Trophoblast cell (in vitro differentiated cells and primary cell): ENCODE measurements at regions not wholly inside any gene's neighbourhood (a gene's known extent, or its start where the extent isn't known, plus 50 kb on each side); places are given as distances from the start of the nearest gene placed in this dataset.
A peak's percentile ranks its signal among the peaks of the same experiment; 100 is the strongest.

Source experiments
- DNase-seq, 2 donors: peaks; one replicate each; pipeline ENCODE4 v3.0.0-alpha.2; 2016
- H2AFZ ChIP-seq: 2 replicates; pipeline ENCODE4 v1.6.1; 2013; ENCODE audit warnings: low read length, moderate library complexity, mild to moderate bottlenecking; ENCODE audit not compliant: insufficient read depth, poor library complexity
- H2AK5ac ChIP-seq: 2 replicates; pipeline ENCODE4 v1.6.1; 2013; ENCODE audit warnings: mild to moderate bottlenecking, low read length
- H2BK120ac ChIP-seq: 2 replicates; pipeline ENCODE4 v1.6.1; 2013; ENCODE audit warnings: low read length, mild to moderate bottlenecking, moderate library complexity; ENCODE audit not compliant: insufficient read depth, poor library complexity
- H2BK12ac ChIP-seq: 2 replicates; pipeline ENCODE4 v1.6.1; 2013; ENCODE audit warnings: mild to moderate bottlenecking, low read length, moderate library complexity
- H2BK5ac ChIP-seq: 2 replicates; pipeline ENCODE4 v1.6.1; 2013; ENCODE audit warnings: low read length, low read depth, moderate library complexity, mild to moderate bottlenecking; ENCODE audit not compliant: poor library complexity
- H3K14ac ChIP-seq: 2 replicates; pipeline ENCODE4 v1.6.1; 2013; ENCODE audit warnings: mild to moderate bottlenecking, low read length
- H3K18ac ChIP-seq: 2 replicates; pipeline ENCODE4 v1.6.1; 2013; ENCODE audit warnings: mild to moderate bottlenecking, low read length
- H3K23ac ChIP-seq: 2 replicates; pipeline ENCODE4 v1.6.1; 2013; ENCODE audit warnings: low read length
- H3K27ac ChIP-seq: 2 replicates; pipeline ENCODE4 v1.5.1; 2013; ENCODE audit warnings: low read depth, mild to moderate bottlenecking, inconsistent platforms, low read length, moderate library complexity
- H3K27me3 ChIP-seq: 2 replicates; pipeline ENCODE4 v1.6.1; 2013; ENCODE audit warnings: inconsistent platforms, mild to moderate bottlenecking, low read length, moderate library complexity; ENCODE audit not compliant: insufficient read depth
- H3K36me3 ChIP-seq, 2 experiments: 1 replicate in 1 of 2; 2 replicates in 1 of 2; pipeline ENCODE4 v1.6.1; 2013; ENCODE audit warnings: low read length in 2 of 2, mild to moderate bottlenecking in 2 of 2, moderate library complexity in 1 of 2; ENCODE audit not compliant: insufficient read depth in 2 of 2, control insufficient read depth in 1 of 2
- H3K4ac ChIP-seq: 2 replicates; pipeline ENCODE4 v1.6.1; 2013; ENCODE audit warnings: low read depth, mild to moderate bottlenecking, low read length, moderate library complexity
- H3K4me1 ChIP-seq, 2 experiments: 1 replicate in 1 of 2; 2 replicates in 1 of 2; pipeline ENCODE4 v1.6.1; 2013; ENCODE audit warnings: low read length in 2 of 2, mild to moderate bottlenecking in 2 of 2, moderate library complexity in 1 of 2; ENCODE audit not compliant: insufficient read depth in 2 of 2, control insufficient read depth in 1 of 2
- H3K4me2 ChIP-seq: 2 replicates; pipeline ENCODE4 v1.6.1; 2013; ENCODE audit warnings: inconsistent platforms, mild to moderate bottlenecking, low read length, moderate library complexity
- H3K4me3 ChIP-seq: 2 replicates; pipeline ENCODE4 v1.5.1; 2013; ENCODE audit warnings: mild to moderate bottlenecking, low read depth, low read length, inconsistent platforms
- H3K79me1 ChIP-seq: one replicate; pipeline ENCODE4 v1.6.1; 2013; ENCODE audit warnings: low read length
- H3K79me2 ChIP-seq: 2 replicates; pipeline ENCODE4 v1.6.1; 2013; ENCODE audit warnings: low read length, mild to moderate bottlenecking; ENCODE audit not compliant: control insufficient read depth, insufficient read depth, poor library complexity
- H3K9ac ChIP-seq: 2 replicates; pipeline ENCODE4 v1.6.1; 2013; ENCODE audit warnings: mild to moderate bottlenecking, low read length
- H3K9me3 ChIP-seq: 2 replicates; pipeline ENCODE4 v1.6.1; 2013; ENCODE audit warnings: low read depth, mild to moderate bottlenecking, control low read depth, inconsistent platforms, low read length; ENCODE audit not compliant: insufficient read depth
- H4K12ac ChIP-seq: 2 replicates; pipeline ENCODE4 v1.6.1; 2013; ENCODE audit warnings: low read depth, mild to moderate bottlenecking, low read length, moderate library complexity
- H4K8ac ChIP-seq: 2 replicates; pipeline ENCODE4 v1.6.1; 2013; ENCODE audit warnings: low read depth, mild to moderate bottlenecking, low read length, moderate library complexity
- H4K91ac ChIP-seq: one replicate; pipeline ENCODE4 v1.6.1; 2013; ENCODE audit warnings: low read depth, mild to moderate bottlenecking, low read length, moderate library complexity
- WGBS: extraction: QIAGEN DNeasy Blood & Tissue Kit; methylation state at CpG from one replicate; pipeline ENCODE4 v1.1.7; 2013; ENCODE audit warnings: missing lambda C conversion rate; ENCODE audit not compliant: insufficient read length, insufficient coverage; ENCODE audit errors: extremely low coverage; 5-methylcytosine and 5-hydroxymethylcytosine counted together

DNA sequence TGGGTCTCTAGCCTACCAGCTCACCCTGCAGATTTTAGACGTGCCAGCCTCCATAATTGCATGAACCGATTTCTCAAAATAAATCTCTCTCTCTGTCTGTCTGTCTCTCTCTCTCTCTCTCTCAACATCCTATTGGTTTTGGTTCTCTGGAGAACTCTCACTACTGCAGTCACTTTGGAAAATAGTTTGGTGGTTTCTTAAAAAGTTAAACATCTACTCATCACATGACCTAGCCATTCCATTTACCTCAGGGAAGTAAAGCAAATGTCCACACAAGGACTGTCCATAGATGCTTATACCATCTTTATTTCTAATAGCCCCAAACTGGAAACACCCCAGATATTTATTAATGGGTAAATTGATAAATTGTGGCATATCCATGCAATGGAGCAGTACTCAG, 119.5 kb downstream of the SNX19 start:
- no CpG with 5 or more reads among the region's 2 CpGs for WGBS
- H3K4me3 ChIP-seq: no peak overlapping the region
- H2BK12ac ChIP-seq: no peak overlapping the region
- H2AK5ac ChIP-seq: no peak overlapping the region
- H3K4me2 ChIP-seq: no peak overlapping the region
- H4K8ac ChIP-seq: no peak overlapping the region
- no peak overlapping the region for H2BK5ac ChIP-seq
- no peak overlapping the region for H3K14ac ChIP-seq
- no peak overlapping the region for H3K23ac ChIP-seq
- DNase-seq: no peak
- H3K9me3 ChIP-seq: peaks cover 2% of the 10 kb centered on the region
- no peak overlapping the region for H3K27ac ChIP-seq
- no peaks in the 10 kb centered on the region for H3K79me1 ChIP-seq
- no peak overlapping the region for H4K12ac ChIP-seq
- no peak overlapping the region for H3K4ac ChIP-seq
- H2BK120ac ChIP-seq: no peak overlapping the region
- H3K27me3 ChIP-seq: no peaks in the 10 kb centered on the region
- H3K18ac ChIP-seq: no peak overlapping the region
- H3K36me3 ChIP-seq: no peaks in the 10 kb centered on the region
- no peaks in the 10 kb centered on the region for H3K79me2 ChIP-seq
- no peaks in the 10 kb centered on the region for H3K4me1 ChIP-seq
- H4K91ac ChIP-seq: no peak overlapping the region
- no peak overlapping the region for H2AFZ ChIP-seq
- no peak overlapping the region for H3K9ac ChIP-seq

DNA sequence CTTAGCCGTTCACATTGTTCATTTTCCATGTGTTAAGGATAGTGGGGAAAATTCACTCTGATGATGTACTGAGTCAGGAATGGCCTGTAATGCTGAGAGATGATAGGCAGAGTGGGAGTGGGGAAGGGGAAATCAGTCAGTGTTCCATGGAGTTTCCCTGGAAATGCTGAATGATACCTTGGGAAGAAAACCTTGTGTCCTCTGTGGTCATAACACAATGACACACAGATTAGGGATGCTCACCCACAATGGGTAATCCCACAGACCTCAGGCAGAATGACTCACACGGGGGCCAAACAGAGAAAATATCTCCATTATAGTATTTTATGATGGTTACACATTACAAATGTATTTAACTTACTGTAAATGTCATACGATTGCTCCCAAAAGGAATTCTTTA, 118.0 kb downstream of the SNX19 start:
- no peak overlapping the region for H4K12ac ChIP-seq
- H3K4ac ChIP-seq: no peak overlapping the region
- H3K18ac ChIP-seq: no peak overlapping the region
- H3K27ac ChIP-seq: no peak overlapping the region
- peaks cover 2% of the 10 kb centered on the region for H3K9me3 ChIP-seq
- H3K4me3 ChIP-seq: no peak overlapping the region
- no peak overlapping the region for H2BK120ac ChIP-seq
- no peak overlapping the region for H2AFZ ChIP-seq
- H2BK12ac ChIP-seq: no peak overlapping the region
- H3K4me2 ChIP-seq: no peak overlapping the region
- no peaks in the 10 kb centered on the region for H3K4me1 ChIP-seq
- H2AK5ac ChIP-seq: no peak overlapping the region
- no peak overlapping the region for H2BK5ac ChIP-seq
- H3K36me3 ChIP-seq: no peaks in the 10 kb centered on the region
- no peak overlapping the region for H4K91ac ChIP-seq
- no peak overlapping the region for H4K8ac ChIP-seq
- DNase-seq: peak in 1 of 2 donors; percentile 7
- WGBS: no CpG with 5 or more reads among the region's 3 CpGs
- no peaks in the 10 kb centered on the region for H3K79me2 ChIP-seq
- H3K14ac ChIP-seq: no peak overlapping the region
- no peak overlapping the region for H3K9ac ChIP-seq
- no peak overlapping the region for H3K23ac ChIP-seq
- H3K79me1 ChIP-seq: no peaks in the 10 kb centered on the region
- no peaks in the 10 kb centered on the region for H3K27me3 ChIP-seq

DNA sequence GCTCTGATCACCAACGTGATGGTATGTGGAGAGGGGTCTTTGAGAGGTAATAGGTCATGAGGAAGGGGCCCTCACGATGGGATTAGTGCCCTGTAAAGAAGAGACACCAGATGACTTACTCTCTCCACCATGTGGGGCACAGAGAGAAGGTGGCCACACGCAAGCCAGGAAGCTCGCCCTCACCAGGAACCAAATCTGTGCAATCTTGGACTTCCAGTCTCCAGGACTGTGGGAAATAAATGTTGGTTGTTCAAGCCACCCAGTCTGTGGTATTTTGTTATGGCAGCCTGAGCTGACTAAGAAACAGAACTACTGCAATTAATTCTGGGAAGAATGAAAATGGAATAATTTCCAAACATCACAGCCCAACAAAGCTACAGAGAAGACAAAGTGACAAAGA, 117.5 kb downstream of the SNX19 start:
- Histone ChIP-seq H3K9ac (no peak overlapping the region), H3K4ac (no peak overlapping the region), H3K4me1 (no peaks in the 10 kb centered on the region), H2AK5ac (no peak overlapping the region), H2BK5ac (no peak overlapping the region), H3K27ac (no peak overlapping the region), H2BK12ac (no peak overlapping the region), H3K18ac (no peak overlapping the region), H3K27me3 (no peaks in the 10 kb centered on the region), H3K79me1 (no peaks in the 10 kb centered on the region), H3K9me3 (peaks cover 2% of the 10 kb centered on the region), H3K36me3 (no peaks in the 10 kb centered on the region), H4K91ac (no peak overlapping the region), H4K8ac (no peak overlapping the region), H3K79me2 (no peaks in the 10 kb centered on the region), H3K4me3 (no peak overlapping the region), H3K4me2 (no peak overlapping the region), H3K23ac (no peak overlapping the region), H2AFZ (no peak overlapping the region), H4K12ac (no peak overlapping the region), H2BK120ac (no peak overlapping the region), H3K14ac (no peak overlapping the region)
- no peak for DNase-seq
- WGBS: no CpG with 5 or more reads among the region's 4 CpGs

DNA sequence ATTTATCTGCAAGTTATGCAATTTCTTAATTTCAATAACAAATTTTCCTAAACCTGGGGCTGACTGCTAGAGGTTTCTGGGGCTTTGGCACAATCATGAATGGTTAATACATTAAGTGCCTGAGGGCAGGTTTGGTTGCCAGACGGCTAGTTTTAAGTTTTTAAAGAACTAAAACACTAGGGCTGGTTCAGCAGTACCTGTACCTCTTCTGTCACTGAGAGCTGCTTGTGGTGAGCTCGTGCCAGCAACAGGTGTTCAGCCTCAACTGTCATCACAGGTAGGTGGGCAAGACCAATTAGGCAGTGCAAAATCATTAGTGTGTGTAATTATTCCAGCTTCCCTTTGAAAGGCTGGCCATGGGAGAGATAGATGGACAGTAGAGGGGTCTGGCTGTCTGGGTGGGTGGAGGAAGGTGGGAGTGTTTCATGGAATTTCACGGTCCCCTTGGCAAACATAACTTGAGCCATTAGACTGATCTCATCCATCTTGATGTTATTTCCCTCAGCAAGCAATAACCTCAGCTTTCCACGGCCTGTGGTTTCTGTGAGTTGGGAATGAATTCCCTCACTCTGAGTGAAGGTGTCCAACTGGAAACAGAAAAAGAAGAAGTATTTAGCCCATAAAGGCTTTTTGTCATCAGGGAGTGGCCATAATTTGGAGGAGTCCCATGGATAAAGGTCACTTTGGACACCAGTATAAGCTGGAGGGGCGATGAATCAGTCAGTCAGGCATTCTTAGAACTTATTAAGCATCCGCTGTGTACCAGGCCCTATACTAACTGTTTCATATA, 114.8 kb downstream of the SNX19 start:
- H2AFZ ChIP-seq: no peak overlapping the region
- H3K4me3 ChIP-seq: no peak overlapping the region
- no peak overlapping the region for H3K4ac ChIP-seq
- no peak overlapping the region for H2BK12ac ChIP-seq
- H3K79me2 ChIP-seq: no peaks in the 10 kb centered on the region
- H2BK120ac ChIP-seq: no peak overlapping the region
- no peak overlapping the region for H4K8ac ChIP-seq
- peaks cover 2% of the 10 kb centered on the region for H3K9me3 ChIP-seq
- H3K4me1 ChIP-seq: no peaks in the 10 kb centered on the region
- H4K12ac ChIP-seq: no peak overlapping the region
- H3K18ac ChIP-seq: no peak overlapping the region
- no peak overlapping the region for H3K4me2 ChIP-seq
- H3K79me1 ChIP-seq: no peaks in the 10 kb centered on the region
- no CpG with 5 or more reads among the region's 6 CpGs for WGBS
- no peak overlapping the region for H3K14ac ChIP-seq
- no peak overlapping the region for H2AK5ac ChIP-seq
- H3K23ac ChIP-seq: no peak overlapping the region
- H3K27ac ChIP-seq: no peak overlapping the region
- no peaks in the 10 kb centered on the region for H3K36me3 ChIP-seq
- H2BK5ac ChIP-seq: no peak overlapping the region
- no peak overlapping the region for H4K91ac ChIP-seq
- H3K27me3 ChIP-seq: no peaks in the 10 kb centered on the region
- DNase-seq: no peak
- H3K9ac ChIP-seq: no peak overlapping the region
